Sigmoid colon (tissue), 4 donors: ENCODE measurements at regions not wholly inside any gene's neighbourhood (a gene's known extent, or its start where the extent isn't known, plus 50 kb on each side); places are given as distances from the start of the nearest gene placed in this dataset.

Experiments
- CTCF ChIP-seq, 4 experiments: fragments of 450-650 bp in 3 of 4; fragments of 200-600 bp in 1 of 4; IDR thresholded peaks; one replicate each; pipeline ENCODE4 v1.5.1; 2016 to 2019; ENCODE audit warnings: antibody characterized with exemption in 4 of 4, mild to moderate bottlenecking in 3 of 4, moderate library complexity in 2 of 4
- POLR2A ChIP-seq, 2 donors: fragments of 450-650 bp; IDR thresholded peaks; one replicate each; pipeline ENCODE4 v1.6.1; 2016; ENCODE audit warnings: antibody characterized with exemption in 2 of 2, mild to moderate bottlenecking in 2 of 2, moderate library complexity in 2 of 2
- POLR2AphosphoS5 ChIP-seq, 4 donors: sonication (generic); formaldehyde crosslinking; IDR thresholded peaks; one replicate each; pipeline ENCODE4 v1.6.1; 2017; ENCODE audit warnings: antibody characterized with exemption in 4 of 4

DNA sequence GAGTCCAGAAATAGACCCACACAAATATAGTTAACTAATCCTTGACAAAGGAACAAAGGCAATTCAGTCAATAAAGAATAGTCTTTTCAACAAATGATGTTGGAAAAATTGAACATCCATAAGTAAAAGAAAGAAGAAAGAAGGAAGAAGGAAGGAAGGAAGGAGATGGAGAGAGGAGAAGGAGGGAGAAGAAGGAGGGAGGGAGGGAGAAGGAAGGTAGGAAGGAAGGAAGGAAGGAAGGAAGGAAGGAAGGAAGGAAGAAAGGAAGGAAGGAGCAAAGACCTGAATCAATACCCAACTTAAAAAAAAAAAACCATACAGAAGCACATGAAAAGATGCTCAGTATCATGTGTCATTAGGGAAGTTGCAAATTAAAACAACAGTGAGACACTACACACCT is 148.3 kb downstream of the ATL2 start:
- TF ChIP-seq CTCF (IDR thresholded peaks at IDR 0.05): no peak
- TF ChIP-seq POLR2A (IDR thresholded peaks at IDR 0.05): no peak
- no peak for TF ChIP-seq POLR2AphosphoS5 (IDR thresholded peaks at IDR 0.05)
